Esophagus muscularis mucosa (tissue), 4 donors: ENCODE measurements at regions not wholly inside any gene's neighbourhood (a gene's known extent, or its start where the extent isn't known, plus 50 kb on each side); places are given as distances from the start of the nearest gene placed in this dataset.

Experiments
- DNase-seq: peaks from one replicate; pipeline ENCODE4 v3.0.0-alpha.2; 2017; ENCODE audit errors: extremely low spot score
- H3K27ac ChIP-seq, 4 donors: fragments of 200-600 bp; sonication (generic); replicated peaks in 1 of 4; 1 replicate in 3 of 4; 2 replicates in 1 of 4; pipeline ENCODE4 v1.5.1; 2016 to 2019; ENCODE audit warnings: mild to moderate bottlenecking in 1 of 4
- H3K27me3 ChIP-seq, 4 donors: fragments of 200-600 bp; sonication (generic); one replicate each; pipeline versions ENCODE4 v1.5.1 to v1.6.0; 2016 to 2019
- H3K36me3 ChIP-seq, 4 donors: fragments of 200-600 bp; sonication (generic); one replicate each; pipeline ENCODE4 v1.5.1; 2016 to 2019
- H3K4me1 ChIP-seq, 4 donors: fragments of 200-600 bp; sonication (generic); one replicate each; pipeline ENCODE4 v1.5.1; 2016 to 2019
- H3K4me3 ChIP-seq, 4 donors: fragments of 200-600 bp; sonication (generic); 1 replicate in 2 of 4; 2 replicates in 2 of 4; pipeline ENCODE4 v1.5.1; 2016 to 2019; ENCODE audit warnings: mild to moderate bottlenecking in 4 of 4, moderate library complexity in 1 of 4
- H3K9me3 ChIP-seq, 4 donors: fragments of 200-600 bp; sonication (generic); 1 replicate in 3 of 4; 2 replicates in 1 of 4; pipeline ENCODE4 v1.5.1; 2016 to 2019
- EP300 ChIP-seq: sonication (generic); formaldehyde crosslinking; IDR thresholded peaks from one replicate; pipeline ENCODE4 v1.6.1; 2017; ENCODE audit warnings: antibody characterized with exemption
- POLR2A ChIP-seq: fragments of 450-650 bp; IDR thresholded peaks from one replicate; pipeline ENCODE4 v1.6.1; 2017; ENCODE audit warnings: antibody characterized with exemption, moderate library complexity, mild to moderate bottlenecking, low read depth
- POLR2AphosphoS5 ChIP-seq, 2 donors: sonication (generic); formaldehyde crosslinking; IDR thresholded peaks; one replicate each; pipeline ENCODE4 v1.6.1; 2017; ENCODE audit warnings: antibody characterized with exemption in 2 of 2
- WGBS: methylation state at CpG from one replicate; pipeline ENCODE4 v1.1.5; 2018; 5-methylcytosine and 5-hydroxymethylcytosine counted together
- intact Hi-C: fragments of 100-400 bp; cut with DNase I; formaldehyde crosslinking; loops from one replicate; pipeline ENCODE4 v1.15.1; 2023
- TF ChIP-seq, protein P1 (sequence below), 3 experiments: fragments of 200-600 bp in 2 of 3; fragments of 450-650 bp in 1 of 3; sonication (generic) in 2 of 3; IDR thresholded peaks; one replicate each; pipeline ENCODE4 v1.5.1; 2017 to 2019; ENCODE audit warnings: antibody characterized with exemption in 3 of 3, mild to moderate bottlenecking in 2 of 3, moderate library complexity in 1 of 3

DNA sequence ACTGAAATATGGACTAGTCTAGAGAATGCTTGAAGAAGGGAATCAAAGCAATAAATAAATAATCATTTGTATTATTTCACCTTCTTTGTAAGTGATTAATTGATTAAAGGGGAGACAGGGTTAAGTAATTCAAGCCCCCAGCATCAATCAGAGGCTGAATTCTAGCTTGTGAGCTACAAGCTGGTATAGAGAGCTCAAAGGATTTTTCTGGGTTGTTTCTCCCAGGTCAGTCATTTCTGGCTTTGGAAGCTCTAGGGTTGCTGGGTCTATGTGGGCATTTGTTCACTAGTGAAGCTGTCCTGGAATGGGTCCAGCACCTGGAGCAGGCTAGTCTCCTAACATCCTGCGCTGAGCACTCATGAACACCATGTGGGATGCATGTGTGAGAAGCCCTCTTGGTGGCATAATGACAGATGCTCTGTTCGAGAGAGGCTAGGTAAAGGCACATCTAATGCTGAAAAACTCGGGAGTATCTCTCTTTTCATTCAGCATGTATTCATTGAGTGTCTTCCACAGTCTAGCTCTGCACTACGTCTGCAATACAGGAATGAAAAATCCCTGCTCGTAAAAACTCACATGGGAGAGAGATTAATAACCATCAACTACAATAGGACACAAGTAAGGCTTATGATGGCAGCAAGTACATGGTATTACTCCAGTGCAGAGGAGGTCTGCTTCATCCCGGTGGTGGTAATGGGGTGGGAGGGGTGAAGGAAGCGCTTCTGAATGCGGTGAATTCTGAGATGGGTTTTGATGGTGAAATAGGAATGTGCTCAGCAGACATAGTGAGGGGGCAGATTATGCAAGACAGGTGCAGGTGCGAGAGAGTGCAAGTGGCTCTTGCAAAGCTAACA, 68.0 kb upstream of the NRP1 start:
- TF ChIP-seq POLR2AphosphoS5 (IDR thresholded peaks at IDR 0.05) (no peak), EP300 (no peak), POLR2A (no peak)
- TF ChIP-seq, protein P1, sequence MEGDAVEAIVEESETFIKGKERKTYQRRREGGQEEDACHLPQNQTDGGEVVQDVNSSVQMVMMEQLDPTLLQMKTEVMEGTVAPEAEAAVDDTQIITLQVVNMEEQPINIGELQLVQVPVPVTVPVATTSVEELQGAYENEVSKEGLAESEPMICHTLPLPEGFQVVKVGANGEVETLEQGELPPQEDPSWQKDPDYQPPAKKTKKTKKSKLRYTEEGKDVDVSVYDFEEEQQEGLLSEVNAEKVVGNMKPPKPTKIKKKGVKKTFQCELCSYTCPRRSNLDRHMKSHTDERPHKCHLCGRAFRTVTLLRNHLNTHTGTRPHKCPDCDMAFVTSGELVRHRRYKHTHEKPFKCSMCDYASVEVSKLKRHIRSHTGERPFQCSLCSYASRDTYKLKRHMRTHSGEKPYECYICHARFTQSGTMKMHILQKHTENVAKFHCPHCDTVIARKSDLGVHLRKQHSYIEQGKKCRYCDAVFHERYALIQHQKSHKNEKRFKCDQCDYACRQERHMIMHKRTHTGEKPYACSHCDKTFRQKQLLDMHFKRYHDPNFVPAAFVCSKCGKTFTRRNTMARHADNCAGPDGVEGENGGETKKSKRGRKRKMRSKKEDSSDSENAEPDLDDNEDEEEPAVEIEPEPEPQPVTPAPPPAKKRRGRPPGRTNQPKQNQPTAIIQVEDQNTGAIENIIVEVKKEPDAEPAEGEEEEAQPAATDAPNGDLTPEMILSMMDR (IDR thresholded peaks at IDR 0.05) = no peak
- Histone ChIP-seq H3K4me1 (no peaks in the 10 kb centered on the region), H3K36me3 (no peaks in the 10 kb centered on the region), H3K4me3 (no peak overlapping the region), H3K9me3 (peaks cover 0 to 2% (median under 1%) of the 10 kb centered on the region in 4 donors), H3K27me3 (no peaks in the 10 kb centered on the region), H3K27ac (no peak overlapping the region)
- 59% methylated on average over 8 of the region's 9 CpGs for WGBS
- DNase-seq = peak; percentile 68
- intact Hi-C loops = no loop called here

DNA sequence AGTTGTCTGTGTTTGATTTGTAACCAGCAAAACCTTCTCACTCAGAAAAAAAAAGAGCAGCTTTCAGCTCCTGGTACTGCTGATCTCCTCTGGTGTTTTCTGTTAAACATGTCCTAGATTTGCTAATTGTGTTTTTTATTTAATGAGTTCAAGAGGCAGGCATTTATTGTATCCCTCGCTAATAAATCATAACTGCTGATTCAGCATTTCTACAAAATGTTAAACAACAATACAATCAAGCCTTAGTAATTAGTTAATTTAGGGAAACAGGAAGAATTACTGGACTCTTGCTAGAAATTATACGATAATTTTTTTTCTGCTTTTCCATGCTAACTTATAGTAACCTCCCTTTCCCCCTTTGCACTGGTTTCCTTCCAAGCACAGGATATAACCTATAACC, 66.8 kb upstream of the NRP1 start:
- H3K9me3 ChIP-seq = peaks cover 0 to 12% (median 5%) of the 10 kb centered on the region in 4 donors
- intact Hi-C loops = no loop called here
- no peaks in the 10 kb centered on the region for H3K4me1 ChIP-seq
- H3K4me3 ChIP-seq = no peak overlapping the region
- H3K27me3 ChIP-seq = no peaks in the 10 kb centered on the region
- H3K36me3 ChIP-seq = no peaks in the 10 kb centered on the region
- TF ChIP-seq POLR2A (no peak), EP300 (no peak), POLR2AphosphoS5 (IDR thresholded peaks at IDR 0.05) (no peak)
- TF ChIP-seq, protein P1 (IDR thresholded peaks at IDR 0.05) = no peak
- no peak overlapping the region for H3K27ac ChIP-seq
- no peak for DNase-seq
- 92% methylated on average over 2 of the region's 2 CpGs for WGBS

DNA sequence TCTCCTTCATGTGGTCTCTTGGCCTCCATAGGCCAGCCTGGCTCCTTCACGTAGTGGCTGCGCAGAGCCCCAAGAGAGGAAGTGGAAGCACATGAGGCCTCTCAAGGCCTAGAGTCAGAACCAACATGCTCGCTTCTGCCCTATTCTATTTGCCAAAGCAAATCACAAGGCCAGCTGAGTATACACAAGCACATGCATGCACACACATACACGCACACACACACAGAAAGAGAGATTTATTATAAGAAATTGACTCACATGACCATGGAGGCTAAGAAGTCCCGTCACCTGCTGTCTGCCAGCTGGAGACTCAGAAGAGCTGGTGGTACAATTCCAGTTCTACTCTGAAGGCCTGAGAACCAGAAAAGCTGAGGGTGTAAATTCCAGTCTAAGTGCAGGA, 64.3 kb upstream of the NRP1 start:
- no peak overlapping the region for H3K27ac ChIP-seq
- no peaks in the 10 kb centered on the region for H3K27me3 ChIP-seq
- intact Hi-C loops = no loop called here
- no peak for DNase-seq
- 90% methylated on average over 5 of the region's 5 CpGs for WGBS
- no peak overlapping the region for H3K4me3 ChIP-seq
- TF ChIP-seq, protein P1 (IDR thresholded peaks at IDR 0.05) = no peak
- TF ChIP-seq POLR2A = no peak
- no peak for TF ChIP-seq POLR2AphosphoS5 (IDR thresholded peaks at IDR 0.05)
- no peak for TF ChIP-seq EP300
- H3K4me1 ChIP-seq = no peaks in the 10 kb centered on the region
- no peaks in the 10 kb centered on the region for H3K36me3 ChIP-seq
- H3K9me3 ChIP-seq = peaks cover 0 to 14% (median 5%) of the 10 kb centered on the region in 4 donors

DNA sequence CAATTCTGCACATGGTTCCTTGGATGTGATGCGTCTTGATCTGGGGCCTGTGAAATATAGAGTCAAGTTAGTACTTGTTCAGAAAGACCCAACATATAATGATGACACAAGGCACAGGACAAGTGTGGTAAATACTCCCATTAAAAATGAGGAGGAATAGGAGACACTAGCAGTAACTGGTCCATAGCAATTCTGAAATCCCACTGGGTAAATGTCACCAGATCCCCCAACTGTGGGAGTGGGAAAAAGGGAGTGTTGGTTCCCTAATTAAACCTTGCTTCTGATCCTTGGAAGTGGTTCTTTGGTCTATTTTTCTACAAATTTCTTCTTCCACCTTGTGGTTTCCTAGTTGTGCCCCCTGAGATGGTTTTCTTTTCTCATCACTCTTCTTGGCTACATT, 62.5 kb upstream of the NRP1 start:
- no peak overlapping the region for H3K4me3 ChIP-seq
- H3K36me3 ChIP-seq = no peaks in the 10 kb centered on the region
- no peak overlapping the region for H3K27ac ChIP-seq
- WGBS = 92% methylated on average over 1 of the region's 1 CpG
- no peak for DNase-seq
- H3K4me1 ChIP-seq = no peaks in the 10 kb centered on the region
- TF ChIP-seq POLR2AphosphoS5 (IDR thresholded peaks at IDR 0.05) (no peak), POLR2A (no peak), EP300 (no peak)
- TF ChIP-seq, protein P1 (IDR thresholded peaks at IDR 0.05) = no peak
- H3K9me3 ChIP-seq = peaks cover 0 to 14% (median 5%) of the 10 kb centered on the region in 4 donors
- intact Hi-C loops = no loop called here
- no peaks in the 10 kb centered on the region for H3K27me3 ChIP-seq

DNA sequence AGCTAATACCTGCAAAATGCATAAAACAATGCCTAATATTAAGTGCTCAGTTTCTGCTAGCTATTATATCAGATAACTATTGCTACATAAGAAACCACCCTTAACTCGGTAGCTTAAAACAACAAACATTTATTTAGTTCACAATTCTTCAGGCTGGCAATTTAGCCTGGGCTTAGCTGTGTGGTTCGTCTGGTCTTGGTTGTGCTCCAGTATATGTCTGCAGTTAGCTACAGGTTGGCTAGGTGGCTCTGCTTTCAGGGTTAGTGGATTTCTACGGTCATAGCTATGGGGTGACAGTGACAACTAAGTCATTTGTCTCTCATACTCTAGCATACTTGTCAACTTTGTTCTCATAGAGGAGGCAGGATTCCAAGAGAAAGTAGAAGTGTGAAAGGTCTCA, 61.8 kb upstream of the NRP1 start:
- TF ChIP-seq POLR2A (no peak), POLR2AphosphoS5 (IDR thresholded peaks at IDR 0.05) (no peak), EP300 (no peak)
- TF ChIP-seq, protein P1 (IDR thresholded peaks at IDR 0.05) = no peak
- Histone ChIP-seq H3K27me3 (no peaks in the 10 kb centered on the region), H3K4me3 (no peak overlapping the region), H3K4me1 (no peaks in the 10 kb centered on the region), H3K36me3 (no peaks in the 10 kb centered on the region), H3K9me3 (peaks cover 0 to 14% (median 5%) of the 10 kb centered on the region in 4 donors), H3K27ac (no peak overlapping the region)
- no peak for DNase-seq
- WGBS = 87% methylated on average over 3 of the region's 3 CpGs
- intact Hi-C loops = no loop called here
